HPDE6-E6E7 (cell line): ENCODE measurements at regions not wholly inside any gene's neighbourhood (a gene's known extent, or its start where the extent isn't known, plus 50 kb on each side); places are given as distances from the start of the nearest gene placed in this dataset.
"Not testable (repeated sequence)": the region's sequence is repeated elsewhere in the genome, so short reads cannot be mapped to it uniquely, and the experiment has no call there.

Source experiments
- DNase-seq: peaks from one replicate; pipeline ENCODE4 v3.0.0; 2011; ENCODE audit warnings: missing footprints; ENCODE audit errors: extremely low spot score

- not testable (repeated sequence) for DNase-seq
Observed at GRCh38 chr5:103377638-103378037, 119.1 kb downstream of the MACIR start.

DNA sequence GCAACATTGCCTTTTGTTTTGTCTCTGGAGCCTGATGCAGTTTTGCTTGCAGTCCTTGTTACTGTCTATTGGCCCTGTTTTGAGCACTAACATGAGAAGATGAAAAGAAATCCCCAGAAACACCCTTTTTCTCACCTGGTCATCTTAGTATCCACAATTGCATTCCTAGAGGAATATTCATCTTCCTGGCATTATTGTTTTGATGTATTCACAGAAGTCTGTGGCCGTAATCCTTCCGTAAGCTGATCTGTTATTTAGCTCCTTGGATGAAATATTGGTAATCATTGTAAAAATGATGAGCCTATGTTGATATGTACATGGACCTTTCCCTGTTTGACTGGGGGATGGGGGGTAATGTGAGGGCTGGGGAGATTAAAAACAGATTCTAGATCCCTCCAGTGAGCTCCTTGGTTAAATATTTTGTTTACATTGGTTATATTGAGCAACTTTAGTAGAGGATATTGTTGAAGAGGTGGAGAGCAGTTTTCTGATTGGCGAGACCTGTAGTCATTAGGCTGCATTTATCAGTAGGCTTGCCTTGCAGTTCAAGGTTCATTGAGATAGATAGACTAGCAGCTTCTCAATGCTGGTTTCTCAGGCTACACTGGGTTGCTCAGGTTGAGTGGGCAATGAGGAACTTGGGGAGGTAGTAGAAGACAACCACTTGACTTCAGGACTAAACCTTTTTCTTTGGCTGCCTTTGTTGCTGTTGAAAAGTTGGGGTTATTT lies 117.5 kb downstream of the MACIR start:
- no peak for DNase-seq

GRCh38 chr5:103375350-103375749 lies 116.8 kb downstream of the MACIR start:
- no peak for DNase-seq

DNA sequence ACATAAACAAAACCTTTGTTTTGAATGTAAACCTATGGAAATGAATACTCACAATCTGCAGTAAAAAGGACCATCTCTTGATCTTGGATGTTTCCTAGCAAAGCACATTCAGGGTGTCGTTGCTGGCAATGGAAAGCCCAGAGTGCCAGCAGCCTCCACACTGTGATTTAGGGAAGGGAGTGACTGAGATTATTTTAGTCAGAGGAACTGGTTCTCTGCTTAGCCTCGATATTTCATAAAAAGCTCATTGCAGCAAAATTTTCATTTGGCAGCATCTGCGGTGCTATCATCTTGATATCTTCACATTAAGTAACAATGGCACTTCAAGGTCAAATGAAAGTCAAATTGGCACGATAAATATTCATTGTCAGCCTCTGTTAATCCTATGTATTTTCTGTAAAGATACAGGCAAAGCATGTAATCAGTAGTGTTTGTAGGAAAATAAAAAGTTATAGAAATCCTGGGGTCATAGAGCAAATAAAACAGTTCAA lies 116.0 kb downstream of the MACIR start:
- no peak for DNase-seq

GRCh38 chr5:103373597-103374472 lies 115.3 kb downstream of the MACIR start:
- no peak for DNase-seq

DNA sequence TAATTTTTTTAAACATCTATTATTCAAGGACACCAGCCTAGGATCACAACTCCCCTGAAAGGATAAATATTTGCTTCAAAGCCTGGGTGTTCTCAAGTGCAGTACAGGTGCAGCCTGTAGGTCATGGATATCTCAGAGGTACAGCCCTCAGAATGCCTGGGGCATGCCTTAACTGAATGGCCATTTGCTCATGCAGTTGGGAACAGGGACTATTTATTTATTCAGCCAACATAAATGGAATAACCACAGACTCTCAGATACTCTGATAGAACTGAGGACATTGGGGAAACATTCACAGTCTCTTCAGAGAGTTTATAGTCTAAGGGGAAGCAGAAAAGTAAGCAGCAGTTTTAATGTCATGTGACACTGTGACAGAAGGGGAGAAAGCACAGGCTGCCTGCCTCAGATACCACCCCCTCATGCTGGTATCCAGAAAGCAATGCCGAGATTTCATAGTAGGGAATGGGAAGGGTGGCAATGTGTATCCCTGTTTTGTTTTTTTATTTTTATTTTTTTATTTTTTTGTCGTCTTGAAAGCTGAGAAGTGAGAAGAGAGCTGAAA lies 112.6 kb downstream of the MACIR start:
- DNase-seq = no peak

DNA sequence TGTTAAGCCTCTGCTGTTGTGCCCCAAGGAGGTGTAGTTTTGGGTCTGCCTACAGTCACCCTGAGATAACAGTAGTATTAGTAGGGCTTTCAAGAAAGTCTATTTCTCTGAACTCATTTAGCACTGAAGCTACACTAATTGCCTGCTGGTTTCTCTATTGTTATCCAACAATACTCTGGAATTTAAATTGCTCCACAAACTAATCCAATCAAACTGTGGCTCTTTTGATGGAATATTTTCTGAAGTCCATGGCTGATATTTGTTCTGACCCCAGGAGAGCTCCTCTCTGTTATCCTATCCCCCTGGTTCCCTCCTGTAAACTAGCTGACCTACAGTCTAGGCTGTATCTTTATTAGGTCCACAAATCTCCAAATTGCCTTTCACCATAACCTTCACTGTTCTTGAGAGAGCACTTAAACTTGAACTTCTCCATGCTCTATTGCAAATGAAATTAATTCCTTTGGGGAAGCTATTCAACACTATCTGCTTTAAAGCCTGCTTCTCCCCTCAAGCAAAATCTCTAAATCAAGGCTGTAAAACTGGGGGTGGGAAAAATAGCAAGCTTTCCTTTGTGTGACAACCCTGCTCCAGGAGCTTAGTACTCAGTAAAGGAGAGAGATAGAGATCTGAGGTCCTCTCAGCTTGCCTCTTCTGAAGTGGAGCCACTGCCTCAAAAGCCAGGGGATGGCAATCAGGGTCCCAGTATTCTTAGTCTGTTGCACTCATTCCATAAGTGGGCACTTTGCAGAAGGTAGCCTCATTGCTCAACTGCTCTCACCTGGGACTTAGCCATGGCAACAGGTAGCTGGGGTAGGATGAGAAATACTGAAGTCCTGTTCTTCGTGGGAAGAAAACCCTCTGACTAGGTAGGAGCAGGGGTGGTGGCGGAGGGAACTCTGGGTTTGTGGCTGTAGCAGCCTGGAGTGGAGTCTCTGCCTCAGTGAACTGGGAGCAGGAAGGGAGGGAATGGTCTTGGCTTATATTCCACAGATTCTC lies 110.9 kb downstream of the MACIR start:
- no peak for DNase-seq

GRCh38 chr5:103367702-103368101 lies 109.1 kb downstream of the MACIR start:
- DNase-seq = no peak

GRCh38 chr5:103366918-103367549 lies 108.5 kb downstream of the MACIR start:
- no peak for DNase-seq

DNA sequence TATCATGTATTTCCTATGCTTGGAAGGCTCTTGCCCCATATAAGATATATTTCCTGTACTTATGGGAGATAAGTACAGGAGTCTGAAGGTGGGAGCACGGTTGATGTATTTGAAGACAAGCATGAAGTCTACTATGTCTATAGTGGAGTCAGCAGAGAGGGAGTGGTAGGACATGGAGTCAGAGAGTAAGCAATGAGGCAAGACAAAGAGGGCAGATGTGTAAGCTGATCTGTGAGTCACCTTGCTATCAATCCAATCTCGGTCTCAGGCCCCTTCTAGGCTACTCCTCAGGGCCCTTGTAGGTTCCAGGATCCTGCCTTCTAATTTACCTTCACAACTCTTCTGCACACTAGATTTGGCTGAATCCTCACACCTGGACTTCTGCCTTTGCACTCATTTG lies 105.5 kb downstream of the MACIR start:
- no peak for DNase-seq

DNA sequence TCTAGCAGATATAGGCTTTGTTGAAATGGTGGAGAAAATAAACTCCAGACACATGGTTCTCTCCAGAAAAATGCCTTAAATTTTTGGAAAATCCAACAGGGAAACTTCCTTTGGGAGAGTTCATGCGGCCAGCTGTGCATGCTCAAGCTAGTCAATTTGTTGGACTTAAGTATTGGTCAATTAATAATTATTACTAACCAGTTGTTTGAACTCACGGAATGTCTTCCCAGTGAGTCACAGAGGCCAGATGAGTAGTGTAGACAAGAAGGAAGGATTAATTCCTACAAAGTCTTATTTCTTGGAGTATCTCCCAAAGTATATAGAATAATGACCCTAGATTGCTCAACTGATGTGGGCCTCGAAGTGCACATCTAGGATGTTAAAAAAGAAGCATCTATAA lies 103.6 kb downstream of the MACIR start:
- no peak for DNase-seq

GRCh38 chr5:103360475-103360874 lies 101.9 kb downstream of the MACIR start:
- no peak for DNase-seq

GRCh38 chr5:103358305-103358995 lies 99.9 kb downstream of the MACIR start:
- DNase-seq = no peak

GRCh38 chr5:103357636-103358035 lies 99.1 kb downstream of the MACIR start:
- no peak for DNase-seq

DNA sequence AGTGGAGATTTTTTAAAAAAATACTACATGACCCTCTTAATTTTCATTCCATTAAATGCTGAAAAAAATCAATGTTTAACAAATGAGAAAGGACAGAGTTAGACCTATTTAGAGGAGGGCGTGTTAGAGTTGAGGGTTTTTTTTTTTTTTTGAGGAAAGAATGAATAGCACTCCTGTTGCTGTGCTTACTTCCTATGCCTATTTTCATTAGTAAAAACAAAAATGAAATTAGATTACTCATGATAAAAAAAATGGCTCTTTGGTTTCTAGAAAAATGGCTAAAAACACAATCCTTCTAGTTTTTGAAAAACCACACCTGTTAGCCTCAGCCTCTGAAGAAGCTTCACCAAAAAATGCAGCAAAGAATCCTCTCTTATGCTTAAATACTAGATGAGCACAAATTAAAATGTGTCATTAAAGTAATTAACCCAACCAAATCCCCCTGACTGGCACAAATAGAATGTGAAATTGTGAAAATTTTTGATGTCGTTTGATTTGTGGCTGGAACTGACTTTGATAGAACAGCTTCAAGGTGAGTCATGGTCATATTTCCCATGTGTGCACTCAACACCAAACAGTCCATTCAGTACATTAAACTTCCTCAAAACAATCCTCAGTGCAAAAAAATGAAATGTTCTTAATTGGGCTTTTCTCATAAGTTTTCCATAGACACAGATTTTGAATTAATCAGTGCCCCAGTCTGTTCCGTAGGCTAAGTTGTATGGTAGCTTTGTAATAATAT lies 98.0 kb downstream of the MACIR start:
- no peak for DNase-seq

DNA sequence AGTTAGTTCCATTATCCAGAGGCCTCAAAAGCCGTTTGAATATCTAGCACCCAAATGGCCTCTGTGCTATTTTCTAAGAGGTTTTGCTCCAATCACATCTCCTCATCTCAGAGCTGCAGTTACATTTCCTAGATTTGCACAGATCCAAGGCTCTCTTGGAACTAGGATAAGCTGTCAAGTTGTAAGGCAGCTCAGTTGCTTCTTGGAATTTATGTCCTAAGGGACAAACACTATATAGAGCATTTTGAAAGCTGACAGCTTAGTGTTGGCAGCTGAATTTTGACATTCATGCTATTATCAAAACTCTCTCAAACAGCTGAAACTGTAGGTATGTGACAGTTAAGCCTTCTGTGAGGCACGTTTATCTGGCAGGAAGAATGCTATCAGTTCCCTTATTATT lies 97.0 kb downstream of the MACIR start:
- DNase-seq = no peak

DNA sequence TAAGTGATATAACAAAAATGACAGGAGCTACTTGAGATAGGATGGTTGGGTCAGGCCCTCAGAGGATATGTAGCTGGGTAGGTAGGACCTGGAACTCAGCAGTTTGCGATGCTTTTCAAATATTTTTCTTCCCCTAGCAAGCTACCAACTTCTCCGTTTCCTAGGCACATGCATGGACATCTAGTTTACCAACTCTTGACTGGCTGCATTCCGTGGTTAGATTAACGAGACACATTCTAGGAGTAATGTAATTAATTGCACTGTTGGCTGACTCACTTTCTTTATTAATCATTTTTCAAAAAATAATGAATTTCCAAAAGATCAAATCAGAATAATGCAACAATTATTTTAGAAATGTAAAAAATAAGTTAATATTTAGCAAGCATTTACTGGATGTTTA lies 95.9 kb downstream of the MACIR start:
- DNase-seq = no peak

- no peak for DNase-seq
Observed at GRCh38 chr5:103353581-103353980, 95.0 kb downstream of the MACIR start.

DNA sequence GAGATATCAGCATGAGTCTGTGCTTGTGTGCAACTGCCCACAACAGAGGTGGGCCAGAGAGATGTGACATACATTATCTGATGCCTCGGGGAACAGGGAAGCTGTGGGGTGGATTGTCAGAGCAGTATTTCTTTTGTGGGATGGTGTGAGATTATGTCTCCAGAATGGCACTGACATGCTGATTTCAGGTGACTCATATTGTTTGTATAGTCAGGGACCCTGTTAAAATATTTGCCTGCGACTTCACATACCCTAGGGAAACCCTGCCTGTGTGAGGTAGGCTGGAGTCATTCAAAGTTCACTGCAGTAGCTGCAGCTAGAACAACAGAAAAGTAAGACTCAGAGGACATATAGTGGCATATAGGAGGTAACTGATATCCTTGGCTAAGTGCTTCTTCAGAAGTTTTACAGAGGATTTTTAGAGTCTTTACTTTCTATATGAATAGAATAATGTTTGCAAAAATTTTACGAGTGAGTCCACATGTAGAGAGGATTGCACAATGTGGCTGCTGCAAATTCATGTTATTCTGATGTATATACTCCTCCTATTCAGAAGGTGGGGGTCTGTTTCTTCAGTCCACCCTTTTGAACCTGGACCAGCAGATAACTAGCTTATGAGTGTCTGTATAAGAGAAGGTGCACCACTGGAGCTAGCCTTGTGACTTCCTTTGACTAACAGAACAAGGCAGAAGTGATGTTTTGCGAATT lies 89.3 kb downstream of the MACIR start:
- no peak for DNase-seq
